H9 (cell line): ENCODE measurements at regions not wholly inside any gene's neighbourhood (a gene's known extent, or its start where the extent isn't known, plus 50 kb on each side); places are given as distances from the start of the nearest gene placed in this dataset.

Experiments used
- DNase-seq: peaks from one replicate; pipeline ENCODE4 v3.0.0-alpha.2; 2017
- H2AFZ ChIP-seq: one replicate; pipeline ENCODE4 v1.6.1; 2013; ENCODE audit warnings: mild to moderate bottlenecking, low read length, control low read depth, moderate library complexity
- H2AK5ac ChIP-seq: 2 replicates; pipeline ENCODE4 v1.6.1; 2013; ENCODE audit warnings: low read length, control low read depth, mixed read lengths; ENCODE audit not compliant: insufficient read length
- H2BK120ac ChIP-seq: one replicate; pipeline ENCODE4 v1.6.1; 2013; ENCODE audit warnings: low read depth, mild to moderate bottlenecking, low read length, control low read depth, inconsistent platforms; ENCODE audit not compliant: poor library complexity, severe bottlenecking
- H2BK12ac ChIP-seq: 2 replicates; pipeline ENCODE4 v1.6.1; 2013; ENCODE audit warnings: low read length, control low read depth, mixed read lengths, low read depth; ENCODE audit not compliant: insufficient read length
- H2BK15ac ChIP-seq: 2 replicates; pipeline ENCODE4 v1.6.1; 2013; ENCODE audit warnings: low read depth, low read length, control low read depth
- H2BK20ac ChIP-seq: one replicate; pipeline ENCODE4 v1.6.1; 2013; ENCODE audit warnings: low read depth, mild to moderate bottlenecking, low read length, control low read depth, inconsistent platforms; ENCODE audit not compliant: poor library complexity, severe bottlenecking
- H2BK5ac ChIP-seq: 2 replicates; pipeline ENCODE4 v1.6.1; 2013; ENCODE audit warnings: low read length, control low read depth, mixed read lengths; ENCODE audit not compliant: insufficient read length
- H3K14ac ChIP-seq: 2 replicates; pipeline ENCODE4 v1.6.1; 2013; ENCODE audit warnings: low read length, control low read depth; ENCODE audit not compliant: insufficient read depth
- H3K18ac ChIP-seq: 2 replicates; pipeline ENCODE4 v1.6.1; 2013; ENCODE audit warnings: low read depth, mild to moderate bottlenecking, mixed read lengths, low read length, control low read depth; ENCODE audit not compliant: insufficient read length
- H3K23ac ChIP-seq: 2 replicates; pipeline ENCODE4 v1.6.1; 2013; ENCODE audit warnings: low read length, control low read depth, mixed read lengths, low read depth; ENCODE audit not compliant: insufficient read length
- H3K23me2 ChIP-seq: 2 replicates; pipeline ENCODE4 v1.6.1; 2013; ENCODE audit warnings: low read depth, mild to moderate bottlenecking, mixed read lengths, low read length, control low read depth; ENCODE audit not compliant: insufficient read length, poor library complexity, severe bottlenecking
- H3K27ac ChIP-seq: 2 replicates; pipeline ENCODE4 v1.5.1; 2013; ENCODE audit warnings: low read length, control low read depth, mixed read lengths, low read depth; ENCODE audit not compliant: insufficient read length
- H3K27me3 ChIP-seq: 2 replicates; pipeline ENCODE4 v1.6.1; 2013; ENCODE audit warnings: low read length, control low read depth, inconsistent platforms; ENCODE audit not compliant: insufficient read depth
- H3K4ac ChIP-seq: 2 replicates; pipeline ENCODE4 v1.6.1; 2013; ENCODE audit warnings: low read depth, mild to moderate bottlenecking, control low read depth, inconsistent platforms, low read length, moderate library complexity
- H3K4me1 ChIP-seq: 2 replicates; pipeline ENCODE4 v1.6.1; 2013; ENCODE audit warnings: low read length, control low read depth, inconsistent platforms; ENCODE audit not compliant: insufficient read depth
- H3K4me2 ChIP-seq: 2 replicates; pipeline ENCODE4 v1.6.1; 2013; ENCODE audit warnings: low read length, control low read depth, mixed read lengths; ENCODE audit not compliant: insufficient read length, insufficient read depth
- H3K56ac ChIP-seq: 2 replicates; pipeline ENCODE4 v1.6.1; 2013; ENCODE audit warnings: low read depth, mild to moderate bottlenecking, mixed read lengths, low read length, control low read depth; ENCODE audit not compliant: insufficient read length
- H3K79me1 ChIP-seq: 2 replicates; pipeline ENCODE4 v1.6.1; 2013; ENCODE audit warnings: low read depth, mild to moderate bottlenecking, moderate library complexity, low read length, control low read depth, inconsistent platforms; ENCODE audit not compliant: insufficient read depth, poor library complexity, severe bottlenecking
- H3K79me2 ChIP-seq: 2 replicates; pipeline ENCODE4 v1.6.1; 2013; ENCODE audit warnings: low read length, control low read depth, inconsistent platforms; ENCODE audit not compliant: insufficient read depth
- H3K9ac ChIP-seq: 2 replicates; pipeline ENCODE4 v1.6.1; 2013; ENCODE audit warnings: low read length, control low read depth, mixed read lengths; ENCODE audit not compliant: insufficient read length; ENCODE audit errors: extremely low read depth
- H3K9me3 ChIP-seq: one replicate; pipeline ENCODE4 v1.6.1; 2013; ENCODE audit warnings: low read depth, low read length, inconsistent platforms; ENCODE audit not compliant: control insufficient read depth
- H3T11ph ChIP-seq: one replicate; pipeline ENCODE4 v1.6.1; 2013; ENCODE audit warnings: mild to moderate bottlenecking, low read length, control low read depth, inconsistent platforms
- H4K20me1 ChIP-seq: one replicate; pipeline ENCODE4 v1.6.1; 2013; ENCODE audit not compliant: control insufficient read depth, insufficient read length, insufficient read depth
- H4K5ac ChIP-seq: 2 replicates; pipeline ENCODE4 v1.6.1; 2013; ENCODE audit warnings: low read depth, mild to moderate bottlenecking, mixed read lengths, low read length, control low read depth; ENCODE audit not compliant: insufficient read length
- H4K8ac ChIP-seq: replicated peaks from 2 replicates; pipeline ENCODE4 v1.6.1; 2013; ENCODE audit warnings: low read length, control low read depth, mixed read lengths, low read depth; ENCODE audit not compliant: insufficient read length
- H4K91ac ChIP-seq: 2 replicates; pipeline ENCODE4 v1.6.1; 2013; ENCODE audit warnings: low read depth, mild to moderate bottlenecking, moderate library complexity, mixed read lengths, low read length, control low read depth; ENCODE audit not compliant: insufficient read length
- H3K27ac Mint-ChIP-seq, 3 experiments: 2 replicates in 2 of 3; 3 replicates in 1 of 3; pipeline ENCODE4 v1.8.0; 2020 to 2021; ENCODE audit warnings: mixed read lengths in 3 of 3, mild to moderate bottlenecking in 1 of 3, moderate library complexity in 1 of 3
- H3K27me3 Mint-ChIP-seq: 2 replicates; pipeline ENCODE4 v1.8.0; 2021; ENCODE audit warnings: low read depth, mild to moderate bottlenecking, moderate library complexity, mixed read lengths
- H3K36me3 Mint-ChIP-seq, 3 experiments: 2 replicates in 2 of 3; 3 replicates in 1 of 3; pipeline ENCODE4 v1.8.0; 2020 to 2021; ENCODE audit warnings: low read depth in 3 of 3, mixed read lengths in 3 of 3; ENCODE audit not compliant: insufficient read depth in 1 of 3
- H3K4me1 Mint-ChIP-seq, 2 experiments: 2 replicates each; pipeline ENCODE4 v1.8.0; 2020; ENCODE audit warnings: mixed read lengths in 2 of 2
- H3K4me3 Mint-ChIP-seq, 2 experiments: 2 replicates in 1 of 2; 3 replicates in 1 of 2; pipeline ENCODE4 v1.8.0; 2020 to 2021; ENCODE audit warnings: mild to moderate bottlenecking in 2 of 2, mixed read lengths in 2 of 2, moderate library complexity in 1 of 2
- H3K9me3 Mint-ChIP-seq, 2 experiments: 2 replicates in 1 of 2; 3 replicates in 1 of 2; pipeline ENCODE4 v1.8.0; 2020; ENCODE audit warnings: mild to moderate bottlenecking in 2 of 2, mixed read lengths in 2 of 2, moderate library complexity in 1 of 2
- CTCF ChIP-seq: fragments of 200-600 bp; sonication (generic); conservative IDR thresholded peaks from 3 replicates; pipeline ENCODE4 v1.8.0; 2021; ENCODE audit warnings: antibody characterized with exemption, mild to moderate bottlenecking
- WGBS: extraction: QIAGEN DNeasy Blood & Tissue Kit; methylation state at CpG from one replicate; pipeline ENCODE4 v1.1.7; 2013; ENCODE audit warnings: missing lambda C conversion rate, low lambda C conversion rate, mixed read lengths; ENCODE audit not compliant: insufficient read length; ENCODE audit errors: extremely low coverage; 5-methylcytosine and 5-hydroxymethylcytosine counted together

GRCh38 chr6:167528239-167528638, 203.4 kb downstream of the TTLL2 start:
- Histone ChIP-seq H4K5ac (no peak overlapping the region), H3K4me2 (no peak overlapping the region), H3K9ac (no peak overlapping the region), H2BK5ac (no peak overlapping the region), H3K4ac (no peak overlapping the region), H3K9me3 (no peaks in the 10 kb centered on the region), H3K27ac (no peak overlapping the region), H4K20me1 (no peaks in the 10 kb centered on the region), H3K79me1 (no peaks in the 10 kb centered on the region), H4K91ac (no peak overlapping the region), H3K4me1 (no peaks in the 10 kb centered on the region), H2BK15ac (no peak overlapping the region), H3K27me3 (peaks cover 8% of the 10 kb centered on the region; the same call in 1 of the 2 replicates), H2BK20ac (no peak overlapping the region), H3K23me2 (no peaks in the 10 kb centered on the region), H2BK12ac (no peak overlapping the region), H2BK120ac (no peak overlapping the region), H2AK5ac (no peak overlapping the region), H3K14ac (no peak overlapping the region), H3K79me2 (no peaks in the 10 kb centered on the region), H2AFZ (no peak overlapping the region), H3K56ac (no peak overlapping the region), H3K23ac (no peak overlapping the region), H4K8ac (no peak overlapping the region), H3K18ac (no peak overlapping the region), H3T11ph (no peak overlapping the region)
- DNase-seq: no peak
- peaks cover 0 to 12% (median 2%) of the 10 kb centered on the region in 3 experiments; a peak in 4 of 7 replicates for H3K36me3 Mint-ChIP-seq
- peaks cover 29 to 41% of the 10 kb centered on the region in 2 experiments for H3K4me1 Mint-ChIP-seq
- H3K9me3 Mint-ChIP-seq: peaks cover 4 to 13% of the 10 kb centered on the region in 2 experiments; a peak in 4 of 5 replicates
- WGBS: no CpG with 5 or more reads among the region's 2 CpGs
- peaks cover 87% of the 10 kb centered on the region for H3K27me3 Mint-ChIP-seq
- H3K4me3 Mint-ChIP-seq: no peak overlapping the region
- H3K27ac Mint-ChIP-seq: no peak overlapping the region
- TF ChIP-seq CTCF: no peak
